ENCODE measurements at regions not wholly inside any gene's neighbourhood (a gene's known extent, or its start where the extent isn't known, plus 50 kb on each side); places are given as distances from the start of the nearest gene placed in this dataset.

DNA sequence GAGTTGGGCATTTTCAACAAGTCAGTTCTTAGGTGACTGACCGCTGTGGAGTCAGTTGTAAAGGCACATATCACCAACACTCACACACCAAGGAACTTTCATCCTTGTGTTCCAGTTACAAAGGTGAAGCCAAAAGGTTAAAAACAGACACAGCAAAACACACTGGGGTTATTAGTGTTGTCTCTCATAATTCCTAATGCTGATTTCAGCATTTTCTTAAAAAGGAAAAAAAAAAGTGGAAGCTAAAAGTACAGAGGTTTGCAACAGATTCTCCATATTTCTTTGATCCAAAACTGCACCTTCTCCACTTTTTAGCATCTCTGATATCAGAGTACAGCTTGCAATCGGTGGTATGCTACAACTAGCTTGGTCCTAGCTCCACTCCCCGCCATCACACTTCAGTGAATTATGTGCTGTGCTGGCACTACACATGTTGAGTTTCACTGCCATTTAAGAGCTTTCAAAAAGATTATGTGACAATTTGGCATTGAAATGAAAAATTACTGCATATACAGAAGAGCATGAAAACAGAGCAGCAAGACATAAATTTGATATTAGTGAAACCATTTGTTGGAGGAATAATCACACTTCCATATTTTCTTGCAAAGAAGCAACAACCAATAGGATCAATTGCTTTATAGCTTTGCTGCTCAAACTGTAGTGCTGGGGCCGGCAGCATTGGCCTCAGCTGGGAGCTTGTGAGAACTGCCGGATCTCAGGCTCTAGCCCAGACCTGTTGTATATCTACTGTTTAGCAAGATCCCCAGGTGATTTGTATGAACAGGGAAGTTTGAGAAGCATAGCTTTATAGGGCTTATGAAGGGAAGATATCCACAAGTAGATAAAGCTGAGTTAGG is 62.3 kb upstream of the DAPL1 start:
- peak; percentile 49 for DNase-seq

DNA sequence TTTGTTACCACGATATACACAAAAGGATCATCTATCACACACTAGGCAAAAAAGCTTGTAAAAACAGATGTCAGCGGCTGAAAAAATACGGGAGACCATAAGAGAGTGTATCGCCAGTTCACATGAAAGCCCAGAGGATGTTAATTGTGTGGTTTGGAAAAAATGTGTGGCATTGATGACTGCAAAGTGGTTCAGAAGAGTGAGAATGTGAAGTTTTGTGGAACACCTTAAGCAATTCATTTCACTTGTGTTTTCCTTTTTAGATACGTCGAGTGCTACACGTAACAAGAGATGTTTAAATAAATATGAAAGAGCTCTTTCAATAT is 61.7 kb upstream of the DAPL1 start:
- DNase-seq, result no peak

DNA sequence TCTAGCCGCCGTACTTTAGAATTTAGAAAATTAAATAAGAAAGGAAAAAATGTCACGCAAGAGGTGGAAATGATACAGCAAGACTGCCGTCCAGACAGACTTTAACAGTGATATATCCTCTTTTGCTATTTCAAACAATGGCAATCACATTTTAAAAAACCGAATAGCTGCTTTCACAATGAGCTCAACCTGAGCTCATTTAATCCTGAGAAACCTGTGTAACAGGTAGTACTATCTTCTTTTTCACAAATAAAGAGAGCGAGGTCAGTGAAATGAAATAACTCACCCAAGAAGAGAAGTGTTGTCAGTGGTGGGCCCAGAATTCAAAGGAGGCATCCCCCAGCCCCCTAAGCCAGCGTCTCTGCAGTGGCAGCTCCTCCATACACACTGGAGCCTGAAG is 60.7 kb upstream of the DAPL1 start:
- no peak for DNase-seq

DNA sequence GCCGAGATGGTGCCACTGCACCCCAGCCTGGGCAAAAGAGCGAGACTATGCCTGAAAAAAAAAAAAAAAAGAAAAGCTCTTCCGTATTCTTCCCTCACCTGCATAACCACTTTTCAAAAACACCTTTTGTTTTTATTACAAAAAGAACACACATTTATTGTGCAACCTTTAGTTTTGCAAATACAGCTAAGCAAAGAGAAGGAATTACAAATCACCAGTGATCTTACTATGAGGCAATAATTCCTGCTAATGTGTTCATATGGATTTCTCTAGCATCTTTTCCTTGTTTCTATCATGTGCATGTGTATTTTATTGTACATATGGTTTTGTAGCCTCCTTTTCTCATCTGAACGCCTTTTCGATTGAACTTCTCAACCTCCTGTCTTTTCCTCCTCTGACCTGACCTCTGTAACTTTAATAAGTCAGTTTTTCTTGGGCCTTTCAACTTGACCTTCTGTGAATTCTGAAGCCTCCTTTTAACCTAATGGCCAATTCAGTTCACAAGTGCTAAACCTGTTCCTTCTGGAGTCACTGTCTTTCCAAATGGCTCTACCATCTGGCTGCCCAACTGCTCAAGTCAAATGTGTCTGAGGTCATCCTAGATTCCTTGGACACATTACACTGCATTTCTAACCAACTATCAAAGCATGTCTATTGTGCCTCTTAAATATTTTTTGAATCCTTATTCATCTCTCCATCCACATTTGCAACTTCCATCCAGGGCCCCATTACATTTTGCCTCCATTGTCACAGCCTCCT is 59.1 kb upstream of the DAPL1 start:
- DNase-seq, result no peak

DNA sequence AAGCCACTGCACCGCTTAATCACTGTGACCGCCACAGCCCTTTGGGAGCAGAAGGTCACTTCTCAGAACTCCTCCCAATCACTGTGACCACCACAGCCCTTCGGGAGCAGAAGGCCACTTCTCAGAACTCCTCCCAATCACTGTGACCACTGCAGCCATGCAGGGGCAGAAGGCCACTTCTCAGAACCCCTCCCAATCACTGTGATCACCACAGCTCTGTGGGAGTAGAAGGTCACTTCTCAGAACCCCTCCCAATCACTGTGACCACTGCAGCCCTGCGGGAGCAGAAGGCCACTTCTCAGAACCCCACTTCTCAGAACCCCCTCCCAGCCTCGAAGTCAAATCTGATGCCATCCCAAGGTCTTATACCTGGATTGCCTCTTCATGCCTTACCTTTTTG is 56.8 kb upstream of the DAPL1 start:
- DNase-seq, result no peak

DNA sequence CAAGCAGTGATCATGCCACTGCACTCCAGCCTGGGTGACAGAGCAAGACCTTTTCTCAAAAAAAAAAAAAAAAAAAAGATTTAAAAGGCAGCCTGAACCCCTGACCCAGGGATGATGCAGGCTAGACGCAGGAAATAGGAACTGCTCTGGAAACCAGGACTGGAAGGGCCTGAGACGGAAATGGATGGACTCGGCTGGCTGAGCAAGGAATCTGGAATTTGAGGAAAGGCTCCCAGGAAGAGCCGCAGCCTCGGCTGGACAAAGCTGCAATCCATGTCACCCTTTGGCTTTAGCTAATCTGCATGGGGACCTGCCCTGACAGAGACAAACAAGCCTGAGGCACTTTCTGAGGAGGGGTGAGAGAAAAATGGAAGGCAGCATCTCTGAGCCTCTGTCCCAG is 55.0 kb upstream of the DAPL1 start:
- no peak for DNase-seq

DNA sequence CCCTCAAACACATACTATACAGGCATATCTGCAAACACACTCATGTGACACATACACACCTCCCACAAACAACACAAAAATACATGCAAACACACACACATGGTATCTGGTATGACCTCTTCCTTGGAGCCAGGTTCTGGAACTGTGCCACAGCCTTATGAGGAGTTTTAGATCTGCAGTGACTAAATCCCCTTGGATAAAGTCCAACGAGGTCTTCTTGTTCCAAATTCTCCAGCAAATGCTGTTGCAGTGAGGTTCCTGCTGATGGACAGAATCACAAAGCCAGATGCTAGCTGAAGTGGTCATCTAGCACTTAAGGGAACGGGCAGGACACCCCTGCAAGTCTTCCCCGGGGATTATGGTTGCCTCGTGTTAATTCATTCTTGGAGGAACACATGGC is 54.5 kb upstream of the DAPL1 start:
- no peak for DNase-seq

DNA sequence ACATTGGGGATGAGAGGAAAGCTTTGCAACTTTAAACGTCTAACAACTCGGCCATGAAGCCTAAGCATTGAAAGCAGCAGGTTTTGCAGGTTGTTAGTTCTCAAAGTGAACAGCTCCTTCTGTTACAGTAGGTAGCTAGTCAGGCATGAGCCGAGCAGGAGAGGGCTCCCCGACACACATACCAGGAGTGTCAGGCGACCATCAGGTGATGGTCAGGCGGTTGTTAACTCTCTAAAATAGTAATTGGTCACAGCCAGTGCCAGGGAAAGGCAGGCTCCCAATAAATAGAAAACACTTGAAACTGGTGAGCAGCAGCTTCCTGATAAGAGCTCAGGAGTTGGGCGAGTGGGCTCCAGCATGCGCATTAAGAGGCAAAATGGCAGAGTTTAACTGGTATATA is 53.5 kb upstream of the DAPL1 start:
- no peak for DNase-seq

DNA sequence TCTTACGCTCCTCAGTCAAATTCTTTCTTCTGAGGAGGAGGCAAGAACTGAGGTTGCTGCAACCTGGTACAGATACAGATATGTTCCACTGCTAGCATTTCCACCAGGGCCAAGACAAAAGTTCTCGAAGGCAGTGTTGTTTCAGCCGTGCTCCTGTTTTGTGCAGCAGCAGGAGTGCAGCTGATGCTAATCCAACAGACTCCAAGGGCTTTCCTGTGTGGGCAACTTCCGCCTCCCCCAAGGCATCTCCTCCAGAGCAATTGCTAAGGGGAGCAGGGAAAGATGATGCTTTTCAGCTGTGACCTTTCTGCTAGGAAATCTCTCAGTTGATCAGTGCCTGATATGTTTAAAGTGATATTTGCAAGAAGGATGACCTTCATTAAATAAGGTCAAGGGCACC is 52.6 kb upstream of the DAPL1 start:
- DNase-seq, result no peak

DNA sequence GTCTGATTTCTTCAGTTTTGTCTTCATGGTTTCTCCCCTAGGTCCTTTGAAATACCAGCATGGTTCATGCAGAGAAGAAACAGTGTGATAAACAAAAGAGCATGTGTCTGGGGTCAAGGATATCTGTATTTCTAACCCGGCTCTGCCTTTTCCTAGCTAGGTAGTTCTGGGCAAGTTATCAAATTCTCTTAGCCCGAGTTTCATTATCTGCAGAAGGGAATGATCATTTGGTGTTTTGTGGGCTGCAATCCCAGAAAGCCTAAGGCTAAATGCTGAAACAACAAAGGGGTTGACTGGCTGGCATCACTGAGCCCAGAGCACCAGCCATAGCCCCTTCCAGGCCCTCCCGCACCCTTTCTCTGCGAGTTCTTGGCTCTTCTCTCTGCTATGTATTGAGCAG is 51.7 kb upstream of the DAPL1 start:
- no peak for DNase-seq

DNA sequence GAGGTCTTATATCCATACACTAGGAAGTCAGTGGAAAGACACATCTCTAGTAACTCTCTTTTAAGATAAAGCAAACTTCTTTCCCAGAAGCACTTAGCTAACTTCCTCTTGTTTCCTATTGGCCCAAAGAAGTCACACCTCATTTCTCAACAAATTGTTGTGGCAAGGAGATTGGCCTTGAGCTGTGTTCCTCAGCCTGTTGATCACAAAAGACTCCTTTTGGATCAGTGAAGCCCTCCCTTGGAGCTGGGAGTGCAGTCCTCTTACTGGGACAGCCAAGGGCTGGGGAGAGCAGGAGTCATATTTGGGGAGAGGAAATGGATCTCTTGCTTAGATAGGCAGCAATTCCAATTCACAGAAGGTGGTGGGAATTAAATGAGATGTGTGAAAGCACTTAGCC is 51.2 kb upstream of the DAPL1 start:
- DNase-seq, result no peak

DNA sequence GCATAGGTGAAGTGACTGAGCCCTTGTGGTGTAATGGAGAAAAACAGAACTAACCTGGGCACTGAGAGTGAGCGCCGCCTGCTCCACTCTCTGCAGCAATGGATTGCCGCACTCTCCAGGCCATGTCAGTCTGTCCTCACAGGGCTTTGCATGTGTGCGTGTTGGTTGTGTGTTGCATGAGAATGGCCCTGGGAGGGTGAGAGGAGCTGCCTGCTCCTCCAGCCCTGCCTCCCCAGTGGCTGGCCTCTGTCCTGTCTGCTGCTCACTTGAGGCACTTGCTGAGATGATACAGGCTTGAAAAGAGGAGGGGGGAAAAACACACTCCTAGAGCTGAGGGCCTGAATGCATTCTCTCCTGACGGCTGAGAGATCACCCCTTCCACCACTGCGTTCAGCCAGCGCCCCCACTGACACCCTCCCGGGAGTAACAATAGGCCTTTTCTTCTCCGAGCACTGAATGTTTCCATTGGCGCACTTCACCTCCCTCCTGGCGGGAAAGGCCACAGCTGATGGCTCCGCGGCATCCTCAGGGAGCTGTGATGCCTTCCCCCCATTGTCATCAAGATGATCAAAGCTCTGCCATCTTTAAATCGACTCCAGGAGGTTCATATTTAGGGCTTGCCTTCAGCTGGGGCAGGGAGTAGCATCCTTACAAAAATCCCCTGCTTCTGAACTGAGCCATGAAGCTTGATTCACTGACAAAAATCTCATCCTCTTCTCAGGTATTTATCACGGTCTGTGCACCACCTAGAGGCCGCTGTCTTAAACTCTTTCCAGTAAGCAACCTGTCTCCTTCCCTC is 49.9 kb upstream of the DAPL1 start:
- peak; percentile 90 for DNase-seq
